SK-N-SH treated with all-trans-retinoic acid at 6 μM for 48 hours (cell line): ENCODE measurements at regions not wholly inside any gene's neighbourhood (a gene's known extent, or its start where the extent isn't known, plus 50 kb on each side); places are given as distances from the start of the nearest gene placed in this dataset.

ENCODE experiments used
- ARNTL ChIP-seq: fragments of 450-650 bp; formaldehyde crosslinking; IDR thresholded peaks from 2 replicates; pipeline ENCODE4 v1.5.0; 2020; ENCODE audit warnings: low read depth, mild to moderate bottlenecking, moderate library complexity, borderline replicate concordance
- CSDC2 ChIP-seq: fragments of 250-450 bp; sonication (Bioruptor Pico); IDR thresholded peaks from 2 replicates; pipeline ENCODE4 v1.5.0; 2020; ENCODE audit warnings: mild to moderate bottlenecking, moderate library complexity
- ESRRG ChIP-seq: fragments of 250-450 bp; sonication (Bioruptor Pico); IDR thresholded peaks from 2 replicates; pipeline ENCODE4 v1.6.1; 2021; ENCODE audit warnings: mild to moderate bottlenecking
- GLIS3 ChIP-seq: fragments of 250-450 bp; sonication (Bioruptor Pico); IDR thresholded peaks from 2 replicates; pipeline ENCODE4 v1.5.0; 2020; ENCODE audit warnings: mild to moderate bottlenecking, moderate library complexity
- PATZ1 ChIP-seq: fragments of 250-450 bp; sonication (Bioruptor Pico); IDR thresholded peaks from 2 replicates; pipeline ENCODE4 v1.8.0; 2020; ENCODE audit warnings: mild to moderate bottlenecking, moderate library complexity, borderline replicate concordance
- PPARA ChIP-seq: fragments of 250-450 bp; sonication (Bioruptor Pico); IDR thresholded peaks from 2 replicates; pipeline ENCODE4 v1.5.0; 2020; ENCODE audit warnings: mild to moderate bottlenecking, borderline replicate concordance
- RARB ChIP-seq: fragments of 250-450 bp; sonication (Bioruptor Pico); IDR thresholded peaks from 2 replicates; pipeline ENCODE4 v1.8.0; 2021; ENCODE audit warnings: mild to moderate bottlenecking, moderate library complexity
- SNAI2 ChIP-seq: fragments of 250-450 bp; sonication (Bioruptor Pico); IDR thresholded peaks from 2 replicates; pipeline ENCODE4 v1.5.0; 2020; ENCODE audit warnings: mild to moderate bottlenecking, moderate library complexity
- ZC3H10 ChIP-seq: fragments of 250-450 bp; sonication (Bioruptor Pico); IDR thresholded peaks from 2 replicates; pipeline ENCODE4 v1.5.1; 2021; ENCODE audit warnings: mild to moderate bottlenecking, moderate library complexity
- ZFP3 ChIP-seq: fragments of 250-450 bp; sonication (Bioruptor Pico); IDR thresholded peaks from 2 replicates; pipeline ENCODE4 v1.5.0; 2020; ENCODE audit warnings: mild to moderate bottlenecking, moderate library complexity
- ZFP30 ChIP-seq: fragments of 450-650 bp; formaldehyde crosslinking; IDR thresholded peaks from 2 replicates; pipeline ENCODE4 v1.5.0; 2022; ENCODE audit warnings: mild to moderate bottlenecking, moderate library complexity
- ZNF565 ChIP-seq: fragments of 450-650 bp; formaldehyde crosslinking; conservative IDR thresholded peaks from 2 replicates; pipeline ENCODE4 v1.5.0; 2020; ENCODE audit warnings: low read depth, mild to moderate bottlenecking, moderate library complexity
- ZNF70 ChIP-seq: fragments of 450-650 bp; formaldehyde crosslinking; IDR thresholded peaks from 2 replicates; pipeline ENCODE4 v1.5.0; 2020; ENCODE audit warnings: mild to moderate bottlenecking, moderate library complexity

GRCh38 chr15:69583626-69584025 is 131.0 kb downstream of the RPLP1 start:
- TF ChIP-seq ZFP3: no peak
- TF ChIP-seq ZC3H10 (CRISPR knock-in tag): no peak
- TF ChIP-seq ESRRG: no peak
- no peak for TF ChIP-seq ZNF70 (CRISPR knock-in tag)
- no peak for TF ChIP-seq ARNTL
- TF ChIP-seq ZNF565 (CRISPR knock-in tag): no peak
- TF ChIP-seq RARB: no peak
- TF ChIP-seq PATZ1 (CRISPR knock-in tag): no peak
- no peak for TF ChIP-seq GLIS3
- TF ChIP-seq CSDC2 (CRISPR knock-in tag): no peak
- TF ChIP-seq ZFP30 (CRISPR knock-in tag): no peak
- no peak for TF ChIP-seq PPARA (CRISPR knock-in tag)
- TF ChIP-seq SNAI2 (CRISPR knock-in tag): no peak
